Liver (tissue), 3 donors: ENCODE measurements at regions not wholly inside any gene's neighbourhood (a gene's known extent, or its start where the extent isn't known, plus 50 kb on each side); places are given as distances from the start of the nearest gene placed in this dataset.

Experiments
- FOXA1 ChIP-seq: IDR thresholded peaks from 2 replicates; pipeline ENCODE4 v1.6.1; 2016; ENCODE audit warnings: antibody characterized with exemption
- GABPA ChIP-seq, 2 donors: IDR thresholded peaks in 1 of 2; conservative IDR thresholded peaks in 1 of 2; 2 replicates each; pipeline ENCODE4 v1.6.1; 2016; ENCODE audit warnings: antibody characterized with exemption in 2 of 2, mild to moderate bottlenecking in 1 of 2, moderate library complexity in 1 of 2
- HNF4G ChIP-seq: IDR thresholded peaks from 2 replicates; pipeline ENCODE4 v1.6.1; 2016; ENCODE audit warnings: antibody characterized with exemption
- TAF1 ChIP-seq: conservative IDR thresholded peaks from 2 replicates; pipeline ENCODE4 v1.6.1; 2016; ENCODE audit warnings: antibody characterized with exemption, mild to moderate bottlenecking
- TF ChIP-seq, protein P1 (sequence below): fragments of 150-350 bp; IDR thresholded peaks from 2 replicates; pipeline ENCODE4 v1.5.1; 2017; ENCODE audit warnings: improper control_type of control experiment, low read depth, low read length; ENCODE audit not compliant: missing input control
- donor health status: healthy.
- donor health status: healthy.

DNA sequence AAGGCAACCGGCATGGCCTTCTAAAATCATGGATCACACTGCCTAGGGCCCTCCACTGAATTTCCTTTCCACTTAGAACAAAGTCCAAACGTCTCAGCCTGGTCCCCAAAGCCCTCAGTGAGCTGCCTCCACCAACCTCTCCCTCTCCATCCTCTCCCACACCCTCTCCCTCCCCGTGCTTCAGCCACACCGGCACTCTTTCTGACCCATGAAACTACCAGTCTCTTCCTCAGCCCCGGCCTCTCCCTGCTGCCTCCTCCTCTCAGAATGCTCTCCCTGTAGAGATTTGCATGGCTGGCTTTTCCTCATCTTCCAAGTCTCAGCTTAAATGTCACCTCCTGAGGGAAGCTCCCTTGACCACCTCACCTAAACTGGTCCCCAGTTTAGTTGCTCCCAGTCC is 219.0 kb upstream of the ZMIZ1 start:
- TF ChIP-seq, protein P1, sequence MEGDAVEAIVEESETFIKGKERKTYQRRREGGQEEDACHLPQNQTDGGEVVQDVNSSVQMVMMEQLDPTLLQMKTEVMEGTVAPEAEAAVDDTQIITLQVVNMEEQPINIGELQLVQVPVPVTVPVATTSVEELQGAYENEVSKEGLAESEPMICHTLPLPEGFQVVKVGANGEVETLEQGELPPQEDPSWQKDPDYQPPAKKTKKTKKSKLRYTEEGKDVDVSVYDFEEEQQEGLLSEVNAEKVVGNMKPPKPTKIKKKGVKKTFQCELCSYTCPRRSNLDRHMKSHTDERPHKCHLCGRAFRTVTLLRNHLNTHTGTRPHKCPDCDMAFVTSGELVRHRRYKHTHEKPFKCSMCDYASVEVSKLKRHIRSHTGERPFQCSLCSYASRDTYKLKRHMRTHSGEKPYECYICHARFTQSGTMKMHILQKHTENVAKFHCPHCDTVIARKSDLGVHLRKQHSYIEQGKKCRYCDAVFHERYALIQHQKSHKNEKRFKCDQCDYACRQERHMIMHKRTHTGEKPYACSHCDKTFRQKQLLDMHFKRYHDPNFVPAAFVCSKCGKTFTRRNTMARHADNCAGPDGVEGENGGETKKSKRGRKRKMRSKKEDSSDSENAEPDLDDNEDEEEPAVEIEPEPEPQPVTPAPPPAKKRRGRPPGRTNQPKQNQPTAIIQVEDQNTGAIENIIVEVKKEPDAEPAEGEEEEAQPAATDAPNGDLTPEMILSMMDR = no peak
- no peak for TF ChIP-seq TAF1
- no peak for TF ChIP-seq FOXA1
- no peak for TF ChIP-seq GABPA (IDR thresholded peaks at IDR 0.05 in 1 of 2, conservative IDR thresholded peaks at IDR 0.05 in 1 of 2)
- no peak for TF ChIP-seq HNF4G
